Hematopoietic multipotent progenitor cell (in vitro differentiated cells): ENCODE measurements at regions not wholly inside any gene's neighbourhood (a gene's known extent, or its start where the extent isn't known, plus 50 kb on each side); places are given as distances from the start of the nearest gene placed in this dataset.

Experiments used
- DNase-seq, 3 donors: peaks; one replicate each; pipeline ENCODE4 v3.0.0-alpha.2; 2011 to 2015; ENCODE audit warnings: low read depth in 2 of 3, low spot score in 2 of 3

GRCh38 chr7:67805921-67806471, 809.4 kb downstream of the TYW1 start:
- DNase-seq, result no peak

DNA sequence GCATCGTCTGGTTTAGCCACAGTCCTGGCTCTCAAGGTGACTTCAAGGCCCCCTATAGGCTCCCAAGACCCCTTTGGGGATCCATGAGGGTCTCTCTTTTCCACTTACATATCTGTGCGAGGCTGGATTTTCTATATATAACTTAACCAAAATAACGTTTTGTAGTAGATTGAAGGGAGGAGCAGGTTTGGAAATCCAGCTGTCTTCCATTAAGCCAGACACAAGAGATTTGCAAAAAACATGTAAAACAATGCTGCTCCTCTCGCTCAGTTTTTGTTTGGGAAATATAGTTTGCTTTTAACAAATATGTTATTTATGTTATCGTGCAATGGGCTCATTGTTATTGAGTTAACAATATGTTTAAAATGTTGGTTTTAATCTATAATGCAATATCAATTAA, 811.2 kb downstream of the TYW1 start:
- DNase-seq, result no peak

DNA sequence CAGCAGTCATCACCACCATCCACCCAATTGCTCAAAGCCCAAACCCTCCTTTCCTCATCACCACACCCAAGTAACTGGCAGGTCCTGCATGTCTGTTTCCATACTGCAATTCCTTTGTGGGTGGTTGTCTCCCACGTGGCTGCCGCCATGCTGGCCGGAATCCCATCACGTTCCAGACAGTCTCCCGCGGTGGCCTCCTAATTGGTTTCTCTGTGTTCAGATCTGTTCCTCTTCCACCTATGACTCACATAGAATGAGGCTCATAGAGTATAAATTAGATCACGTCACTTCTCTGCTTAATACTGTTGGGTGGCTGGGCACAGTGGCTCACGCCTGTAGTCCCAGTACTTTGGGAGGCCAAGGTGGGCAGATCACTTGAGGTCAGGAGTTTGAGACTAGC, 813.0 kb downstream of the TYW1 start:
- no peak for DNase-seq

GRCh38 chr7:67813621-67814292, 817.1 kb downstream of the TYW1 start:
- DNase-seq, result no peak

- DNase-seq, result no peak
Observed at GRCh38 chr7:67817481-67817880, 820.8 kb downstream of the TYW1 start.

GRCh38 chr7:67821116-67821515, 824.5 kb downstream of the TYW1 start:
- DNase-seq, result no peak

GRCh38 chr7:67823345-67823744, 826.7 kb downstream of the TYW1 start:
- DNase-seq, result no peak

GRCh38 chr7:67825356-67825755, 828.7 kb downstream of the TYW1 start:
- DNase-seq, result no peak

GRCh38 chr7:67841896-67842295, 845.3 kb downstream of the TYW1 start:
- DNase-seq, result no peak

GRCh38 chr7:67842571-67842970, 845.9 kb downstream of the TYW1 start:
- no peak for DNase-seq

- no peak for DNase-seq
Observed at GRCh38 chr7:67843001-67843565, 846.5 kb downstream of the TYW1 start.

DNA sequence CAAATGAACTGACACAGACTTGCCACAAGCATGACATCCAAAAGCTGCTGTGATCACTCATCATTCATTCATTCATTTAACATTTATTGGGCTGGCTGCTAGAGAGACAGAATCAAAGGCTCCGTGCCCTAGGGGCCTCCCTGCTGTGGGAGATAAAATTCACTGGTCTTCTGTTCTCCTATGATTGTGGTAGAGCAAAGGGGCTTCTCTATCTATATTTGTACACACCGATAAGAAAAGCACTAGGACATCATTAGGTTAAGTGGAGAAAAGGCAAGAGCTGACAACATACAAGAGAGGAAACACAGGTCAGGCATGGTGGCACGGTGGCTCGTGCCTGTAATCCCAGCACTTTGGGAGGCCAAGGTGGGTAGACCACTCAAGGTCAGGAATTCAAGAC, 847.0 kb downstream of the TYW1 start:
- DNase-seq, result no peak

GRCh38 chr7:67847092-67847787, 850.6 kb downstream of the TYW1 start:
- DNase-seq, result no peak

GRCh38 chr7:67854221-67855178, 857.9 kb downstream of the TYW1 start:
- DNase-seq, result no peak

GRCh38 chr7:67855322-67855721, 858.7 kb downstream of the TYW1 start:
- DNase-seq, result no peak

DNA sequence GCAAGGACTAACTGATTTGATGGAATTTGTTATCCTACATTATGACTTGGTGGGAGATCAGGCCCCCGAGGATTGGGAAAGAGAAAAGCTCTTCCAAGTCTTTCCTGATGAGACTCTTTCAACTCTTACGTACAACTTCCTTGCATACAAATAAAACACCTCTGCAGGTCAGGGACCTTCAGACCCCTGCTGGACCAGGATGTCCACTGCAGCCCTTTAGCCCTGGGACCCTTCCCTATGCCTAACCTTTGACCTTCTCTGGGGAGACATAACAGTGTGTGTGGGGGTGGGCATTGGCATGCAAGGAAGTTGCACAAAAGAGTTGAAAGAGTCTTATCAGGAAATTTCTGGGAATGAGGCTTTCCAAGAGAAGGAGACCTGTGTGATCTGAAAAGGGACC, 859.4 kb downstream of the TYW1 start:
- DNase-seq, result no peak

- DNase-seq, result no peak
Observed at GRCh38 chr7:67857698-67858097, 861.1 kb downstream of the TYW1 start.

DNA sequence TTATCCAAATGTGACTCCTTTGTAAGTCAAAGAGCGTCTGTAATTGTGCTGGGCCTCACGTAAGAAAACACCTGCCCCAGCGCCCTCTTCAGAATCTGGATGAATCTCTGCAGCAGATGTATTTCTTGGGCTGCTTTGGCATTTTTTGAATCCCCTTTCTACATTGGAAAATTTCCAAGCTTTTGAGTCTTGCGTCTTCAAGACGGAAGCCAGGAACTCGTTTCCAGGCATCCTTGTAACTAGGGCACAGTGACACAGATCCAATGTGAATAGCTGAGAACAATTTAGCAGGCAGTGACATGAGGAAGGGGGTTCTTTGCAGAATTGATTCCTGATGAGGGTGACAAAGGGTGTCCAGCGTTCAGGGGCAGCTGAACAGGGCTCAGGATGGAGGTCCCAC, 862.3 kb downstream of the TYW1 start:
- DNase-seq, result no peak

DNA sequence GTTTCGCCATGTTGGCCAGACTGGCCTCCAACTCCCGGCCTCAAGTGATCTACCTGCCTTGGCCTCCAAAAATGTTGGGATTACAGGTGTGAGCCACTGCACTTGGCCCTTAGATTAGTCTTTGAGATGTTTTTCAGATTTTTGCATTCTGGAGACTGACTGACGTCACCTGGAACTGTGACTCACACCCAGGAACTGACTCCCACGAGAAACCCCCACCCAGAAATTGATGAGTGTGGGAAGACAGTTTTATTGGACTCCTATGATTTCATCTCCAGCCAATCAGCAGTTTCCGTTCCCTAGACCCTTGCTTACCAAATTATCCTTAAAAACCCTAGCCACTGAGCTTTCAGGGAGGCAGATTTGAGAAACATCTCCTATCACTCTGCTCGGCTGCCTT, 867.3 kb downstream of the TYW1 start:
- no peak for DNase-seq

DNA sequence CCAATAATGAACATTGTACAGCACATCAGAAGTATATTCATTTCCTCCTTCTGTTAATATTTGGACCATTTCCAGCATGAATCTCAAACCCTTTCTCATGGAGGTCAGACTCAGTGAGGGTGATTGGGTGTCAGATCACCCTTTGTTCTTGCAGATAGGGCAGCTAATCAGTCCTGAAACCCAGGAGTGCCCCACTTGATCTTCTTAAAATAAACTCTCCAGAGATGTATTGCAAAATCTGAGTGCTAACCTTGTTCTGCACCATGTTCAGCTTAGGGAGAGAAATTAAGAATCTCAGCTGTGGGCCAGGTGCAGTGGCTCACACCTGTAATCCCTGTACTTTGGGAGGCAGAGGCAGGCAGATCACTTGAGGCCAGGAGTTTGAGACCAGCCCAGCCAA, 869.4 kb downstream of the TYW1 start:
- DNase-seq, result no peak

DNA sequence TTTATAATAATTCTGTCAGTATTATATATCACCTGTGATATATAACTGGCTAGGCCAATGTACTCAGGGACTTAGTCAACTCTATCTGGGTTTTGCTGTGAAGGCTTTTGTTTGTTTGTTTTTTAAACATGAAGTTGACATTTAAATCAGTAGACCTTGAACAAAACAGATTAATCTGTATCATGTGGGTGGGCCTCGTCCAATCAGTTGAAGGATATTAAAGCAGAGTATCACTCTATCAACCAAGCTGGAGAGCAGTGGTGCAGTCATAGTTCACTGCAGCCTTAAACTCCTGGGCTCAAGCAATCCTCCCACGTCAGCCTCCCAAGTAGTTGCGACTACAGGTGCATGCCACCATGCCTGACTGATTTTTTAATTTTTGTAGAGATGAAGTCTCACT, 870.2 kb downstream of the TYW1 start:
- DNase-seq, result no peak
